Common myeloid progenitor, CD34-positive (primary cell): ENCODE measurements at regions not wholly inside any gene's neighbourhood (a gene's known extent, or its start where the extent isn't known, plus 50 kb on each side); places are given as distances from the start of the nearest gene placed in this dataset.

Experiments used
- CTCF ChIA-PET: fragments of 350-600 bp; sonication (Branson Sonifier 250); formaldehyde crosslinking; loops from one replicate; lab custom pipeline; 2021; ENCODE audit warnings: antibody characterized with exemption; lab: Charles Lee
- POLR2A ChIA-PET: fragments of 350-600 bp; sonication (Branson Sonifier 250); formaldehyde crosslinking; loops from one replicate; lab custom pipeline; 2021; ENCODE audit warnings: antibody characterized with exemption; lab: Charles Lee
- DNase-seq, 3 donors: peaks; one replicate each; pipeline versions ENCODE4 v3.0.0 to v3.0.0-alpha.2; 2013
- H3K27ac ChIP-seq, 2 experiments: 1 replicate in 1 of 2; 2 replicates in 1 of 2; pipeline ENCODE4 v1.7.0; 2013; ENCODE audit warnings: inconsistent platforms in 2 of 2, low read length in 2 of 2, mild to moderate bottlenecking in 2 of 2, low read depth in 1 of 2, moderate library complexity in 1 of 2; ENCODE audit not compliant: severe bottlenecking in 2 of 2, insufficient read depth in 1 of 2, poor library complexity in 1 of 2
- H3K27me3 ChIP-seq, 5 experiments: replicated peaks in 2 of 5; 1 replicate in 3 of 5; 2 replicates in 2 of 5; pipeline versions ENCODE4 v1.6.1 to v1.7.0; 2013; ENCODE audit warnings: low read length in 4 of 5, mild to moderate bottlenecking in 2 of 5, moderate library complexity in 2 of 5, inconsistent platforms in 1 of 5; ENCODE audit not compliant: insufficient read depth in 5 of 5, control insufficient read depth in 4 of 5
- H3K36me3 ChIP-seq, 4 experiments: 1 replicate in 2 of 4; 2 replicates in 2 of 4; pipeline versions ENCODE4 v1.6.1 to v1.7.0; 2013; ENCODE audit warnings: low read length in 3 of 4, control low read depth in 1 of 4, mild to moderate bottlenecking in 1 of 4; ENCODE audit not compliant: control insufficient read depth in 4 of 4, insufficient read depth in 4 of 4
- H3K4me1 ChIP-seq, 4 experiments: 1 replicate in 3 of 4; 2 replicates in 1 of 4; pipeline versions ENCODE4 v1.6.1 to v1.7.1; 2013; ENCODE audit warnings: low read length in 3 of 4, mild to moderate bottlenecking in 3 of 4, control low read depth in 1 of 4, inconsistent platforms in 1 of 4, moderate library complexity in 1 of 4; ENCODE audit not compliant: control insufficient read depth in 4 of 4, insufficient read depth in 4 of 4; ENCODE audit errors: control extremely low read depth in 1 of 4
- H3K4me3 ChIP-seq, 7 experiments: 1 replicate in 4 of 7; 2 replicates in 3 of 7; pipeline versions ENCODE4 v1.5.1 to v1.7.0; 2013; ENCODE audit warnings: mild to moderate bottlenecking in 7 of 7, low read length in 6 of 7, moderate library complexity in 6 of 7, inconsistent platforms in 2 of 7, low read depth in 2 of 7, control low read depth in 1 of 7; ENCODE audit not compliant: insufficient read depth in 4 of 7, control insufficient read depth in 1 of 7; ENCODE audit errors: extremely low read depth in 1 of 7
- H3K9me3 ChIP-seq, 5 experiments: 1 replicate in 4 of 5; 2 replicates in 1 of 5; pipeline versions ENCODE4 v1.6.1 to v1.7.1; 2013; ENCODE audit warnings: low read length in 4 of 5, mild to moderate bottlenecking in 2 of 5, inconsistent platforms in 1 of 5, low read depth in 1 of 5, moderate library complexity in 1 of 5; ENCODE audit not compliant: control insufficient read depth in 4 of 5, insufficient read depth in 2 of 5; ENCODE audit errors: control extremely low read depth in 1 of 5
- WGBS: methylation state at CpG from one replicate; pipeline ENCODE4 v1.1.5; 2013; ENCODE audit not compliant: insufficient coverage; 5-methylcytosine and 5-hydroxymethylcytosine counted together

DNA sequence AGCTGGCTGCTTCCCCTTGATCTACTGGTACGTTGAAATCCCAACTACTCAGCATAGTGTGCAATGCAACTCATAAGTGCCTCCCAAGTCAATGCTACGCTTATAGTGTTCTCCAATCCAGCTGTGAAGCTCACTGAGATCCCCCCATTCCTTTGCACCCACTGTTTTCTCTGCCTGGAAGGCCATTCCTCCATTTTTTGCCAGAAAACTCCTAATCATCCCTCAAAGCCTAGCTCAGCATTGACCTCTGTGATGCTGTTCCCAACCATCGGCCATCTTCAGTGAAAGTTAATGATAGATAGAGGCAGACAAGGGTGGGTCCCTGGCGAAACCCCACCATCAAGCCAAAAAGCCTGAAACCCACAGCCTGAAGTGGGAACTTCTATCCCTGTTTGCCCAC lies 211.0 kb downstream of the ENC1 start:
- H3K4me3 ChIP-seq, result no peak overlapping the region
- ChIA-PET POLR2A (no interaction called here), CTCF (interaction anchor here (2.0 kb wide), 1 partner anchor 11 kb away, joined by 6 read pairs; no protein-coding TSS in a partner anchor)
- H3K27ac ChIP-seq, result no peak overlapping the region
- no peaks in the 10 kb centered on the region for H3K27me3 ChIP-seq
- no peaks in the 10 kb centered on the region for H3K36me3 ChIP-seq
- DNase-seq, result no peak
- H3K9me3 ChIP-seq, result no peaks in the 10 kb centered on the region
- 96% methylated on average over 2 of the region's 4 CpGs for WGBS
- H3K4me1 ChIP-seq, result peaks cover 21 to 43% (median 29%) of the 10 kb centered on the region in 4 experiments

DNA sequence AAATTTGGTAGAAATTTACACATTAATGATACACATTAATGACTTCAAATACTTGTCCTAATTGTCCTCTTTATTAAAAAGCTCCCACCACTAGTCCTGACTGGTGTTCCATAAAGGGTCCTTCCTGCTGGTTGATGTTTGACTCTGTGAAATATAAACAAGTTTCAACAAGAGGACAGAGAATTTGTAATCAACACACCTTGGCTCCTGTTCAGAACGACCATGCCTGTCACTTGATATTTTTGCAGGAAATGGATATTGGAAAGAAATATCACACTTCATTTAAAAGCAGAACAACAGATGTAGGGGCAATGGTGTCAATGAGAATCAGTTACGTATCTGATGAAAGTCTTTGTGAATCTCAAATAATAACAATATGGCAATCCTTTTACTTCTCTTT lies 211.7 kb downstream of the ENC1 start:
- no peak for DNase-seq
- H3K4me3 ChIP-seq, result no peak overlapping the region
- no peaks in the 10 kb centered on the region for H3K9me3 ChIP-seq
- WGBS, result 100% methylated on average over 1 of the region's 2 CpGs
- H3K4me1 ChIP-seq, result peaks cover 17 to 37% (median 23%) of the 10 kb centered on the region in 4 experiments
- H3K36me3 ChIP-seq, result no peaks in the 10 kb centered on the region
- no peaks in the 10 kb centered on the region for H3K27me3 ChIP-seq
- POLR2A ChIA-PET, result no interaction called here
- H3K27ac ChIP-seq, result no peak overlapping the region
- CTCF ChIA-PET, result no interaction called here

DNA sequence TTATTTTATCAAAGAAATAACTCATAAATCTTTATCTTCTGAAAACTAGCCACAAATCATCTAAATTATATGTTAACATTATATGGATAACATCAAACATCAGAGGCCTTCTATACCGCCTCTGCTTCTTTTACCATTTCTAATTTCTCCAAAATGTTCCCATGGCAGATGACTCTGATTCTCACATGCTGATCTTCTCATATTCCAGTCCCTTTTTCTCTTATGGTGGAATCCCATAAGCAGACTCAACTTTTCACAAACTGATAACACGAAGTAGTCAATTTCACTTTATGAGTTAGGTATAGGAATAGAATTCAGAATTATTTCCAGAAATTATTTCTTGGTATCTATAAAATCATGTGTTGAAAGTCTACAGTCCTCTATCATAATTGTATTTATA lies 212.3 kb downstream of the ENC1 start:
- Histone ChIP-seq H3K36me3 (no peaks in the 10 kb centered on the region), H3K9me3 (no peaks in the 10 kb centered on the region), H3K27ac (no peak overlapping the region), H3K4me1 (peaks cover 11 to 31% (median 18%) of the 10 kb centered on the region in 4 experiments), H3K4me3 (no peak overlapping the region), H3K27me3 (no peaks in the 10 kb centered on the region)
- CTCF ChIA-PET, result no interaction called here
- no peak for DNase-seq
- WGBS, result 100% methylated on average over 1 of the region's 2 CpGs
- POLR2A ChIA-PET, result no interaction called here

DNA sequence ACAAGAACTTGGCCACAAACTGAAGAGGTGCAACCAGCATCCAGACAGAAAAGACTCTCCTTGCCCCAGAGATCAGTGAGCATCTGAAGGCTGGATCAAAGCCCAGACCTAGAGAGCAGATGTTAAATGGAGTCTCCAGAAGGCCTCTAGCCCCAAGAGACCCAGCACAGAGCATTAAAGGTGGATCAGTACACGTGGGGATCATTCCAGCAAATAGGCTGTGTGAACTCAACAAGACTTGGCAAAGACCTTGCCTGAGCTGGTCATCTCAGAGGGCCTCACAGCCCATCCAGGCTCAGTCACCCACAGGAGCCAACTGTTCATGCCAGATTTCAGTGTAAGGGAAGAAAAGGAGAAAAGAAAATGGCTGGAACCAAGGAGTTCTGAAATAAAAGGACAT lies 214.0 kb downstream of the ENC1 start:
- CTCF ChIA-PET, result interaction anchor here (0.9 kb wide), 1 partner anchor 17 kb away, joined by 3 read pairs; no protein-coding TSS in a partner anchor

DNA sequence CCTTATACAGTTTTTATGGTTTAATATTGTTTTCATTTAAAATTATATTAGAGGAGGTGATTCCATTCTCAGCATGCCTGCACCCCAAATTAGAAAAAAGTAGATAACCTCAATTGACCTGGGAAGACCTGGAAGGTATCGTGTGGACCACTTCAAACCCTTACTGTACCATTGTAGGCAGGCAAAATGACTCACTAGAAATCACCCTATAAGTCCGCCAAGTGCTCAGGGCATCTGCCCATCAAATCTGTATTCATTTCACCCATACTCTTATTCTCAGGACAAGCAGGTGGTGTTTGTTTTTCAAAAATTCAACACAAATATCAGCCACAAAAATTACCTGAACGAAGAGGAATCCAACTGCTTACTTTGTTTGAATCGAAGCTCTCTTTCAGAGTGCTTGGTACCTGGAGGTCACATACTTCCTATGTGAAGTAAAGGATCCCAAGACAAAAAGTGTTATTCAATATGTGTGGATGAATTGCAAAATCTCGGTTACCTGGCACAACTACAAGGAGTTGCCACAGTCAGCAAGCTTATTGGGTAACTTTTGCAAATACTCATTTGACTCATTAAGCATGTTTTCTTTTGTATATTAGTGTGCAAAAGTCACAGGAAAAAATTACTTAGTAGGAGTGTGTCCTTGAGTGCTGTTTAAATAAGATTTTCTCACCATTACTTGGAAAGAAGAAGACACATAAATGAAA lies 216.2 kb downstream of the ENC1 start:
- H3K27me3 ChIP-seq, result no peaks in the 10 kb centered on the region
- DNase-seq, result no peak
- H3K9me3 ChIP-seq, result no peaks in the 10 kb centered on the region
- POLR2A ChIA-PET, result no interaction called here
- no peaks in the 10 kb centered on the region for H3K36me3 ChIP-seq
- peaks cover 0 to 2% (median 0%) of the 10 kb centered on the region in 4 experiments for H3K4me1 ChIP-seq
- CTCF ChIA-PET, result interaction anchor here (1.1 kb wide), 1 partner anchor 9 kb away, joined by 3 read pairs; no protein-coding TSS in a partner anchor
- WGBS, result 100% methylated on average over 2 of the region's 5 CpGs
- H3K27ac ChIP-seq, result no peak overlapping the region
- no peak overlapping the region for H3K4me3 ChIP-seq

More for the DNA sequence above, 214.0 kb downstream of the ENC1 start:
- POLR2A ChIA-PET, result no interaction called here
- Histone ChIP-seq H3K4me3 (no peak overlapping the region), H3K4me1 (peaks cover 0 to 13% (median 4%) of the 10 kb centered on the region in 4 experiments), H3K27me3 (no peaks in the 10 kb centered on the region), H3K36me3 (no peaks in the 10 kb centered on the region), H3K27ac (no peak overlapping the region), H3K9me3 (no peaks in the 10 kb centered on the region)
- DNase-seq, result no peak
- WGBS, result 100% methylated on average over 1 of the region's 1 CpG

DNA sequence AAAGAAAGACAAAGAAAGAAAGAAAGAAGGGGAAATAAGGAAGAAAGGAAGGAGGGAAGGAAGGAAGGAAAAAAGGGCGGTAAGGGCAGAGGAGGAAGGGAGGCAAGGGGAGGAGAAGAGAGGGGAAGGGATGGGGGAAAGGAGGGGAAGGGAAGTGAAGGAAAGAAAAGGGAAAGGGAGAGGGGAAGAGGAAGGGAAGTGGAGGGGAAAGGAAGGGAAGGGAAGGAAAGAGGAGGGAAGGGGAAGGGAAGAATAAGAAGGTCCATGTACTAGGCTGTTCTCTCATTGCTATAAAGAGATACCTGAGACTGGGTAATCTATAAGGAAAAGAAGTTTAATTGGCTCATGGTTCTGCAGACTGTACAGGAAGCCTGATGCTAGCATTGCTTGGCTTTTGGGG lies 217.1 kb downstream of the ENC1 start:
- peaks cover 0 to 2% (median 0%) of the 10 kb centered on the region in 4 experiments for H3K4me1 ChIP-seq
- ChIA-PET CTCF (no interaction called here), POLR2A (no interaction called here)
- no peak overlapping the region for H3K4me3 ChIP-seq
- H3K27me3 ChIP-seq, result no peaks in the 10 kb centered on the region
- H3K27ac ChIP-seq, result no peak overlapping the region
- WGBS, result 100% methylated on average over 1 of the region's 1 CpG
- no peaks in the 10 kb centered on the region for H3K9me3 ChIP-seq
- DNase-seq, result no peak
- no peaks in the 10 kb centered on the region for H3K36me3 ChIP-seq

DNA sequence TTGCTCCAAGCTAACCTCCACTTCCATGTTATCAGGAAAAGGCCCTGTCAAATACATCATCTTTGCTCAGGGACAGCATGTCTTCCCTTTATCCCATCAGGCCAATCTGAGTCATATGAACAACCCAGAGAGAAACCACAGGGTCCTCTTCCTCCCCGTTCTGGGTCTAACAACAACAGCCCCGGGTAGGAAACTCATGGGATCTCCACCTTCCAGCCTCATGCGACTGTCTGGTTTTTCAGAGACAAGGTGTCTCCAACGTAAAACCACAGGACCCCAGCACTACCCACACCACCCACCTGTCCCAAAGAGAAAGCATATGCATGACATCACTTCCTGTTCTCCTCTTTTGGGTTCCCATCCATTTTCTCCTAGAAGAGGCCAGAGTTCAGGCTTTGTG lies 217.9 kb downstream of the ENC1 start:
- Histone ChIP-seq H3K4me3 (no peak overlapping the region), H3K36me3 (no peaks in the 10 kb centered on the region), H3K4me1 (peaks cover 0 to 2% (median 0%) of the 10 kb centered on the region in 4 experiments), H3K27me3 (no peaks in the 10 kb centered on the region), H3K27ac (no peak overlapping the region), H3K9me3 (no peaks in the 10 kb centered on the region)
- CTCF ChIA-PET, result no interaction called here
- POLR2A ChIA-PET, result interaction anchor here (1.0 kb wide), 1 partner anchor 10 kb away, joined by 5 read pairs; no protein-coding TSS in a partner anchor
- WGBS, result 96% methylated on average over 3 of the region's 4 CpGs
- peak in 1 of 3 donors; percentile 18 for DNase-seq
